ENCODE measurements at regions not wholly inside any gene's neighbourhood (a gene's known extent, or its start where the extent isn't known, plus 50 kb on each side); places are given as distances from the start of the nearest gene placed in this dataset.

DNA sequence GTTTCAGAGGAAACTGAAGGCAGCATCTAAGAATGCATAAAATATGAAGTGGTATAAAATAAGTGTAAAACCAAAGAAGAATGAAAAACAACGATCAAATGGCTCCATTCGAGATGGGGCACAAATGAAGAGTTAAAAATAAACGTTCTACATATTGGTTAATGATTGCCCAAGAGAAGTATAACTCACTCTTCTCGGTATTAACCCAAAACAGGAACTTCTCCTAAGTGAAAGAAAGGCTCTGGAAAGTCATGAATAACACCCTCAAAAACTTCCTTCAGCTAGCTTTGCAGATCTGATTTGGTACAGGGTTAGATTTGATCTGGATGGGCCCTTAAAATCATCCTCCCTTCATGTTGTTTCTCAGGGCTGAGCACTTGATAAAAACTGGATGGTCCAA, 94.3 kb upstream of the ADO start:
- no peak for DNase-seq (ENCODE audit: low read depth)

DNA sequence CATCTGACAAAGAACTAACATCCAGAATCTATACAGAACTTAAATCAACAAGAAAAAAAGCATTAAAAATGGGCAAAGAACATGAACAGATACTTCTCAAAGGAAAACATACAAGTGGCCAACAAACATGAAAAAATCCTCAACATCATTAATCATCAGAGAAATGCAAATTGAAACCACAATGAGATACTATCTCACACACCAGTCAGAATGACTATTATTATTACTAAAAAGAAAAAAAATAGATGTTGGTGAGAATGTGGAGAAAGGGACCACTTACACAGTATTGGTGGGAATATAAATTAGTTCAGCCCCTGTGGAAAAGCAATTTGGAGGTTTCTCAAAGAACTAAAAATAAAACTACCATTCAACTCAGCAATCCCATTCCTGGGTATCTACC, 89.1 kb upstream of the ADO start:
- no peak for DNase-seq (ENCODE audit: low read depth)

DNA sequence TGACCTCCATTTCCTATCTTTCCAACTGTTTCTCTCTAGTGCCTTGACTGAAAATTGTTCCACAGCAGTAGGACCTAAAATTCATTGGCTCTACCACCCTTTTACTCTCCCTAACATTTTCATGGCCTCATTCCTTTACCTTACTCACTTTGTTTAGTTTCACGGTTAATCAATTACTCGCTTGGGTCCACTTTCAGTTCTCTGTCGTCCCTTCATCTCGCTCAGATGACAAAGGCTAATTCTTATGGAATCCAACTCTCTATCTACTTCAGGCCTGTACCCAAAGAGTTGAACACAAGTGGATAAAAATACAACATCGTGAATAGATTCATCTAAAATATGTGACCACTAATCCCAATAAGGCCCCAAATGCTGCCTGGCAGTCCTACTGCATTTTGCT, 85.9 kb upstream of the ADO start:
- DNase-seq (ENCODE audit: low read depth) = no peak

DNA sequence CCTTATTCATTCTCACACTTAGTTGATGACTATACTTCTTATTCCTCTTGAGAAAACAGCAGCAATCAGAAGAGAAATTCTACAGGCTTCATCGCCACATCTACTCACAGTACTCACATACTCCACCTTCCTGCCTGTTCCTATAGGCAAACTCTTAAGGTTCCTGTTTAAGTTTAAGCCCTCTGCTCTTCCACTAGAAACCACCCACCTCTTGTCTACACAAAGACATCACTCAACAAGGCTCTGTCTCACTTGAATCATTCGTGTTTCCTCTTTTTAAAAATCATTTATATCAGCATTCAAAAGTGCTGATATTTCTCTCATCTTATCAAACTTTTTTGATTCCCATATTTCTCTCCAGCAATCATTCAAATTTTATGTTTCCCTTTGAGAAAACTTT, 85.5 kb upstream of the ADO start:
- DNase-seq (ENCODE audit: low read depth) = no peak

DNA sequence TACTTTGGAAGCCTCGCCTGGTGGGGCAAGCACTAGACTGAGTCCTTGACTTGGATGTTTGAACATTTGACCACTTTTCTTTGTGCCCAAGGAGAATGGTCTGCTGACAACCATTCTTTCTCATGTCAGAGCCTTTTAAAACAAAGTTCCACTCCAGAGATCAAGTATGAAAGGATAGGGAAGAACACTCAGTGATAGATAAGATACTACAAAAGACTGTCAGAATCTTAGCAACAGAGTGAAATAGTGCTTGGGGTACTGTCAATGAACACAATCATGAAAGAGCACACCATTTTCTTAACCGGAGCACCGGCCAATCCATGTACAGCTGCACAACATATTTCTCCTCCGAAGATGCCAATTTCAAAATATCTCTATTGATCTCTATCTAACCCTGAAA, 82.8 kb upstream of the ADO start:
- DNase-seq (ENCODE audit: low read depth) = no peak

DNA sequence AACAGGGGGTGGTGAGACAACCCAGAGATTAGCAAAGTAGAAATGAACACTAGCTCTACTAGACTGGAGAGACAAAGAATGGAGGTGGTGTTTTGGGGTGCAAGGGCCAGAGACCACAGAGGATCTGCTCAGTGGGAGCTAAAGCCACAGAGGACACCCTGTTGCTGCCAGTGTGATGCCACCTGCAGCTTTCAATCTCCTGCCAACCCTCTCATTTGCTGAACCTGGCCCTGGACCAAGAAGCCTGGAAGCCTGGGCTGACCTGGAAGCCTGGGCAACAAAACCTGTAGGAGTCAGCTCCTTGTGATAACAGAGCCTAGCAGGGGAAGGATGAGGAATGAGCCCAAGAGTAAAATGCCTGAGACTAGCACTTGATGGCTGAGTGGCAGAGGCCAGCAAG, 81.1 kb upstream of the ADO start:
- DNase-seq (ENCODE audit: low read depth) = no peak

DNA sequence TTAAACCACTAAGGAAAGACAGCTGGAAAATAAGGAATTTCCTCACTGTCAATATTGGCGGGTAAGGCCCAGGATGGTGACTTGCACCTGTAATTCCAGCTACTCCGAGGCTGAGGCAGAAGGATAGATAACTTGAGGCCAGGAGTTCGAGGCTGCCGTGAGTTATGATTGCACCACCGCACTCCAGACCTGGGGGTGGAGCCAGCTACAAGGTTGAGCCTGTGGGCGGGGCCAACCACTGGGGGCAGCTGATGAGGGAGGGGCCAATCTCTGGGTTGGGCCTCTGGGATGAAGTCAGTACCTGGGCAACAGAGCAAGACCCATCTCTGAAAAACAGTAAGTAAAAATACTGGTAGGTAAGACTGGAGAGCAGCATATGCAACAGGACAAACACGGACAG, 80.1 kb upstream of the ADO start:
- DNase-seq (ENCODE audit: low read depth) = no peak

DNA sequence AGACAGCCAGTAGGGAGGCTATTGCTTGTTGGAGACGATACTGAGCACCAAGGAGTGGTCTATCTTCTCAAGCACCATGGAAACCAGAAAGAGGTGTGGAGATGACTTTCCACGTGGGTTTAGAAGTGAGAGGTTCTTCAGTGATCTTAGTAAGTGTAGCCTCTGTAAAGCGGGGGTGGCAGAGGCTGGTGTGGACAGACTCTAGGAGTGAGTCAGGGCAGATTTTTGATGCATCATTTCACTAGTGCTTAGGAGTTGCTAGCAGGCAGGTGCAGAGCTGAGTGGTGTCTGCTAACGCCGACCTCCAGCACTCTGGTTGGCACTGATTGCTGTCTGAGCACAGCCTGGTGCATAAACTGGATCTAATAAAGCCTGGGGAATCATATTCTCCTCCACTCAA, 78.4 kb upstream of the ADO start:
- no peak for DNase-seq (ENCODE audit: low read depth)

DNA sequence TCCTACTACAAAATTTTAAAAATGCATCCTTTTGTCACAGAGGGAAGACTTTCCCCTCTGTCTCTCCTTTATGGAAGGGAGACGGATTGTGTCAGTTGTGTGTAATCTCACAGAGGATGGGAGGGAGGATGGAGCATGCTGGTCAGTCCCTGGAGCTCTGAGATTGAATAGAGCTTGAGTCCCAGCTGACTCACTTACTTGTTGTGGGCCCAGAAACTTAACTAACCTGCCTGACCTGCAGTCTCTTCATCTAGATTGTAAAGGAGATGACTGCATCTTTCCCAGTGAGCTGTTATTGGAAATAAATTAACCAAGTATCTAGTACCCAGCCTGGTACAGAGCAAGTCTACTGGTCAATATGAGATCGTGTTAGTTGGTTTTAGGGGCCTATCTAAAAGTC, 77.9 kb upstream of the ADO start:
- DNase-seq (ENCODE audit: low read depth) = no peak

DNA sequence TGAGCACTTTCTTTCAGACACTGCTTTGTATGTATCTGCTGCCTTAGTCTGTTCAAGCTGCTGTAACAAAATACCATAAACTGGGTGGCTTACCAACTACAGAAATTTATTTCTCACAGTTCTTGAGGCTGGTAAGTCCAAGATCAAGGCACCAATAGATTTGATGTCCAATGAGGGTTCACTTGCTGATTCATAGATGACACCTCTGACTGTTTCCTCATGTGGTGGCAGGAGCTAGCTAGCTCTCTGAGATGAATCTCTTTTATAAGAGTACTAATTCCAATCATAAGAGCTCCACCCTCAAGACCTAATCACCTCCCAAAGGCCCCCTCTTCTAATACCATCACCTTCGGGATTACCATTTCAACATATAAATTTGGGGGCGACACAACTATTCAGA, 76.6 kb upstream of the ADO start:
- DNase-seq (ENCODE audit: low read depth) = no peak

DNA sequence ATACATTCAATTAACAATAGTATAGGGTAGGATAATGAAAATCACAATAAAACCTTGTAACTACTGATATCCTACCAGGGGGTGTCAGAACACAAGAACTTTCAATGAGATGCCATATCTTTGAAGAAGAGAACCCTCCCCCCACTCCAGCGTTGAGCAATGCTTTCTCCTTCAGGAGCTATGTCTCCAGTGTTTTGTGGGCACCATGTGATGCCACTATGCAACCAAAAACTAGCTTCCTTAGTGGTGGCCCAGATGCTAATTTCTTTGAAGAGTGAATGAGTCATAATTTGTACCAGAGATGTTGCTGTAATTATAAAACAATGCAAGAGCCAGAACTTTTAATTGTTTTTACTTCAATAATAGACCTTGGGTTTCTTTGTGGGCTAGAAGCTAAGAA, 76.0 kb upstream of the ADO start:
- no peak for DNase-seq (ENCODE audit: low read depth)

DNA sequence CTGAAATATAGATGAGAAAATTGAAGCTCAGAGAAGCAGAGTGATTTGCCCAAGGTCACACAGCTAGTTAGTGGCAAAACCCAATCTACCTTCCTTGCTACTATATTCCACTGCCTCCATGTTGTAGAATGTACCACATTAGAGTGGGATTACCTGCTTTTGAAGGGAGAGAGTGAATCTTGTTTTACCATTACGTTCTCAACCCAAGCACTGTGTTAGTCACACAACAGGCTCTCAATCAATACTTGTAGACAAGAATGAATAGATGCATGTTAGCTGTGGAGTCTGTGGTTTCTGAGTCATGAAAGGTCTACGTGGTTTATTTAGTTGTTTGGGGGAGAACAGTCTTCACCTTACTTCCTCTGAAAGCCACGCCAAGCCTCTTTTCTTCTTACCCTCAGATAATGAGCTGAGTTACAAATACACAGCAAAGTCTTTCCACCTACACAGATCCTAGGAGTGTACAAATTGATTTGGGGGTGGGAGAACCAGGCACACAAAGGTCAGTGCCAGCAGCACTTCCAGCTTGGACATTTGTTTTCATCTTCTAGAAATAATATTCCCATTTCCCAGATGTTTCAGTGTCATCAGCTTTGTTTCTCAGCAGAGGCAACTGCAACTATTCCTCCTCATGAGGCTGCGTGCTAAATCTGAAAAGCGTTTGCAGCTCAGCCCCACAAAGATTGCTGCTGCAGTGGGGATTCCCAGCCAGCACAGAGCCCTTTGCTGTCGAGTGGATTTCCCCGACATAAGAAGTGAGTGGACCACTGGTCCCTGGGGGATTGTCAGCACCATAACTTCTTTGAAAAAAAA, 71.5 kb upstream of the ADO start:
- peak; percentile 59 for DNase-seq (ENCODE audit: low read depth)

DNA sequence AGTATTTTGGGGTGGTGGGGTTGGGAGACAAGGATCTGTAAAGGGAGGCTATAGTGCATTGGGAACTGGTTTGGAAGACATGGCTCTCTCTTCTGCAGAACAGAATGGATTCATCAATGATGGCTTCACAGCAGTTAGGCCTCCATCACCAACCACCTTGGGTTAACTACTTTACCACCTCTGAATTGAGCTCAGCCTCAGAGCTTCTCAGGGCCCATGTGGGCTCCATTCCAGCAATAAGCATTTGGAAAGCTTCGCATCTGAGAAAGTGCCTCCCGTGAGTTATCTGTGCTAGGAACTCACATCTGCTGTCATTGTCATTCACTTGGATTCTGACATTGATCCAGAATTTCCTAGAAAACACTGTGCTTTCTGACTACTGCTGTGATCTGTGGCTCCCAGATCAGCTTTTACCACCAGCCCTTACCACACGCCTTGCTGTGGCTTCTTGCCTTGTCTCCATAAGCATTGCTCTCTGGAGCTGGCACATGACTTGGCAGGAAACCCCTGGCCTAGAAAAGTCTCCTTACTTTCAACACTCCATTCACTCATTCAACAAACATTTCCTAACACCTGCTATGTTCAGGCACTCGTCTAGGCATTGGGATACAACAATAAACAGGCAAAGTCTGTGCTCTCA, 70.7 kb upstream of the ADO start:
- no peak for DNase-seq (ENCODE audit: low read depth)

DNA sequence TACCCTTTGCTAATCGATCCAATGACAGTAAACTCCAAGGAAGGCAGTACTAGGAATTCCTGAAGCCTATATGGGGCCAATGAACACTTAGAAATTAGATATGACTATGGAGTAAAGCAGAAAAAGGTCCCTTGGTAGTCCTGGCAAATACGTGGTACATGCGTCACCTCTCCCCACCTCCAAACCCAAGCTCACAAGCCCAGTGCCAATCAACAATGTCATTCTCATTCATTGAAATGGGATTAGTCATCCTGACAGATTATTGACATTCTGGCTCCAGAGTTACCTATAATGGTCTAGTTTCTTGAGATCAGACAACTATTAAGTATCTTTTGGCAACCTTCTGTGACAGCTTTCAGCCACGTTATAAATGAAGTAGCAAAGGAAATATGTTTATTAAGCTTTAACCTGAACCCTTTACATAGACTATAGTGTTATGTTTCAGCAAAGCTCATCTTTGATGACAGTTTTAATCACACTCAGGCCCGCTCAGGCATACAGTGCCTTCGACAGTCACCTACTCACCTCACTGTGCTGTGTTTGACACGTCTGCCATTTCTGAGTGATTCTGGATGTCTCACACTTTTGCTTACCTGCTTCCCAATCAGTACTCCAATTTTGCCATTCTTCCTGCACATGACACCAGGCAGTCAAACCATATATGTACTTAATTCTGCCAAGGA, 69.6 kb upstream of the ADO start:
- DNase-seq (ENCODE audit: low read depth) = no peak

DNA sequence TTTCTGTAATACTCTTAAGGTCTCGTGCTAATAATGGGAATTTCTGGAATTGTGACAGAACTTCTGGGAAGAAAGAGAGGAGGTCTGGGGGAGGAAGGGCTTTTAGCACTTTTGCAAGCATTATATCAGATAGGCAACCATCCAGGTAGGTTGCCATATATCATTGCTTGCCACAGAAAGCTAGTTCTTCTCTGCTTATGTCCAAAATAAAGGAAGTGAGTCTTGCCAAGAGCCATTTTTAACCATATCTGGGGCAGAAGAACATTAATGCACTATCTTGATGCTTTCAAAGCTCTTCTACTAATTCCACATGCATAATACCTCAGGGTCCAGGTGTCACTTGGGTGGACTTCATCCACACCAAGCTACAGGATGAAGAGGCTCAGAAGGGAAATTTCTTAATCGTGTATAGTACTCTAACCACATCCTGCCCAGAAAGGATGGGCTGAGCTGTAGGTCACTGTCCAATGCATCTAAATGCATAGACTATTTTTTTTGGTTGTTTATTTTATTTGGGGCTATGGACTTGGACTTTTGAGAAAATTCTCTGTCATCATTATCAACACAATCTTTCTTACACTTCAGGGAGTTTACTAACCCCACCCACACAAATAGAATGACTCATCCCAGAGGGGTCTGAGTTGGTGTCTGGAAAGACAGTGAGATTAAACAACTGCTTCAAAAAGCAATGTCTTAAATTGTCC, 68.9 kb upstream of the ADO start:
- peak; percentile 23 for DNase-seq (ENCODE audit: low read depth)

DNA sequence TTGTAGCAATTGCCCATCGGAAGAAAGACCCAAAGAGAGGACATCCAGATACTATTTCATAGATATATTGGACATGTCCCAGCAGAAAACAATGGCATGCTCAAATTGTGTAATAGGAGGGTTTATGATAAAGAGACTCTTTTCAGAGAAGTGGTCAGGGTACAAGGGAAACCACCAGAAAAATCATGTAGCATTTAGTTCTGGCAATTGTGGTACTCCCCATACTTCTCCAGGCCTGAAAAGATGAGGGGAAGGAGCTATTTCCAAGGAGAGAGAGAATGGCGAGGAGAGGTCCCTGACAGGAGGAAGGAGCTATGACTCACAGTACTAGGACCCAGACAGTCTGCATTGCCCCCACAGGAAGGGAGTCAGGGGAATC, 68.4 kb upstream of the ADO start:
- DNase-seq (ENCODE audit: low read depth) = no peak

DNA sequence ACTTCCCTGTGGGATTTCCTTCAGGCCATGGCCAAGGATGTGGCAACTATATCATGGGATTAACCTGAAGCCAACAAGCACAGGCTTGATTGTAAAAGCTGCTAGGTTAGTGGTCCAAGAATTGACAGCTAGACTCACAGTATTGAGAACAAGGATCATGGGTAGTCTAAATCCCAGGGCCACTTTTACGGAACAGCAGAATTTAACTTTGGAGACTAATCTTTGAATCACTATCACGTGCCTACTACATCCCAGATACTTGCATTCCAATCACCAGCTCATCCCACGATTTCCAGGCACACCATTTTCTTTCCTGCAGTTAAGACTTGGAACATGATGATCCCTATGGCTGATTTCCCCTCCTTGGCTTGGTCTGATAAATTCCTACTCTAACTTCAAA, 65.6 kb upstream of the ADO start:
- no peak for DNase-seq (ENCODE audit: low read depth)

DNA sequence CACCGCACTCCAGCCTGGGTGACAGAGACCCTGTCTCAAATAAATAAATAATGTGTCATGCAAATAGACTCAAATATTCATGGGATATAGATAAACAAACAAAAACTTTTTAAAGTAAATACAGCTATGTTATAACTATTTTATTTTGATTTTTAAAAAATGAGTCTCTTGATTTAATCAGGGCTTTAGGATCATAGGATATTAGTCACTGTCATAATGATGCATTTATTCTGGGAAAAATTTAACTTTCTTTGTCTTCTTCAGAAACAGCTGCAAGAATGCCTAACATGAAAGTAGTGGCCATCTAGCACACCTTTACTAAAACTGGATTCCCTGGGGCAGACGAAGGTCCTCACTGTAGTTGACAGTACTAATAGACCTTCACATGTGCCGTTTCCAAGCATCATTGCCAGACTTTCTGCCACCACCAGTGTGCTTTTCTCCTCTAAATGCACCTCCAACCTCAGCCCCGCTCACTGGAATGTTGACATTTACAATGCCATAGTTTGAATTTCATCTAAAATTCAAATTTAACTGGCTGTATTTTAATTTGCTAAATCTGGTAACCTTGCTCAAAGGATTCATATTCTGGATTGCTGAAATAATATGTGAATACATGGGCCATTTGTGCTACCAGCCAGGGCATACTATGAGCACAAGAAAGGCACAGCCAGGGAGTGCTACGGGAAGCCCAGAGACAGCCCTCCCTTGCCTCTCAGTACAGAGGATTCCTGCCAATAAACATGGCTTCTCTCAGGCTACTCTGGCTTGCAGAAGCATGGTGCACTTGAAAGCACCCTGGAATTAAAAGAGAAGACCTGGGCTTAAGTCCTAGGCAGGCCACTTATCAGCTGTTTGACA, 63.4 kb upstream of the ADO start:
- no peak for DNase-seq (ENCODE audit: low read depth)

DNA sequence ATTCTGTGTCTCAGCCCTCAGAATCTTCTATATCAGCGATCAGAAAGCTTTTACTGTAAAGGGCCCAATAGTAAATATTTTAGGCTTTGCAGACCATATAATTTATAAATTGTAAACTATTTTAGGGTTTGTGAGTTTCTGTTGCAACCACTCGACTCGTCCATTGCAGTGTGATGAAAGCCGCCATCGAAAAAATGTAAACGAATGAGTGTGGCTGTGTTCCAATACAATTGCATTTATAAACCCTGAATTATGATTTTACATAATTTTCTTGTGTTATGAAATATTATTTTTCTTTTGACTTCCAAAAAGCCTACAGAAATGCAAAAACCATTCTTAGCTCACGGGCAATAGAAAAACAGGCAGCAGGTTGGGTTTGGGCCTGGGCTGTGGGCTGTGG, 62.5 kb upstream of the ADO start:
- DNase-seq (ENCODE audit: low read depth) = no peak

DNA sequence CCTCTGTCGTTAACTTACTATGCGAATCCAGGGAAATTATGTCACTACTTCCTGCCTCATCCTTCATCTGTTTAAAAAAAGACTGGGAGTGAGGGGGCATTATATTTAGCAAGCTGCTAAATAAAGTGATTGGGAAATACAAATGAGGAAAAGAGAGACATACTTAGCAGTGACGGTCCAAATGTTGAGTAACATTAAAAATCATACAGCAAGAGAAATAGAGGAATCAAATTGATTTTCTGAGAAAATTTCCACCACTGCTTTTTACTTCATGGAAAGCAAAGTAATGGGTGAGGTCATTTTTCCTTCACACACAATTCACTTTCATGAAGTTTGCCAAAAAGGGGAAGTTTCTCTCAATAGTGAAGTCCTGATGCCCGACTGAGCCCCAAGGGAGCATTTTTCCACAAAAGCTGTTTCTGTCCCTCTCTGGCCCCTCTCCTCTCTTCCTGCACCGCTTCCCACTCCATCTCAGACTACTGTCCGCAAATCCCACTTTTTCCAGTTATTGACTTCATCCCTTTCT, 61.9 kb upstream of the ADO start:
- DNase-seq (ENCODE audit: low read depth) = no peak

DNA sequence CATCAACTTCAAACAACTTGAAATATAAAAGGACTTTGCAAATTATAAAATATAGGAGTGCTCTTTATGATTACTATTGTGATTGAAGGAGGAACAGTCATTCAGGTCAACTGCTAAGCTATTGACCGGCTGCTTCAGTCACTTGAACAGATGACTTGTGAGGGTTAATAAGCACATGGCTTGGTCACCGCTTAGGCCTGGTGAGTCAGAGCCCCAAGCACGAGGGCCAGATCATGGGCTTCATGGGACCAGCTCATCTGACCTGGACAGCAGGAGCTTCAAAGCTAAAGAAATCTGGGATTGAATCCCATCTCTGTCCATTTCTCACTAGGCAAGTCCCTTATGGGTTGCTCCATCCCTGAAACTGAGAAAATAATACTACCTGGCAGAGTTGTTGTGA, 60.4 kb upstream of the ADO start:
- DNase-seq (ENCODE audit: low read depth) = peak; percentile 13

DNA sequence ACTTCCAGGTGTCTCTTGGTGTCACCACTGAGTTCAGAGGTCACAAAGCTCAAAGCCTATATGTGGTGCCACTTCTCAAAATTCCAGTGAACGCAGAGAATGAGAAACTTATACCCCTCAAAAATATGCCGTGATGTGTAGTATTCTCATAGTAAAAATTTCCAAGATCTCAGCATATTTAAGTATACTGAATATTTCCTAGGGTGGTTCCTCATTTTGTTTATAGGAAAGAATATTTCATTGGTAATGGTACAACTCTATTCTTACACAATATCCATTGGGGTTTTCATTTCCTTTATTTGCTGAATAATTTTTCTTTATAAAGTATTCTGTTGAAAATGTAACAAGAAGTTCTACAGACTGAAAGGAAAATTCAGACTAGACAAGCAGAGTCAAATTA, 58.9 kb upstream of the ADO start:
- no peak for DNase-seq (ENCODE audit: low read depth)
